SK-N-MC (cell line): ENCODE measurements at regions not wholly inside any gene's neighbourhood (a gene's known extent, or its start where the extent isn't known, plus 50 kb on each side); places are given as distances from the start of the nearest gene placed in this dataset.

Experiments used
- EZH2 ChIP-seq: fragments of 200-600 bp; sonication (generic); IDR thresholded peaks from one replicate; pipeline ENCODE4 v1.6.1; 2017; ENCODE audit warnings: antibody characterized with exemption
- FOXP2 ChIP-seq: optimal IDR thresholded peaks from 2 replicates; pipeline ENCODE3; 2011; ENCODE audit warnings: mild to moderate bottlenecking, moderate library complexity; ENCODE audit not compliant: insufficient read depth; ENCODE audit errors: extremely low read length, control extremely low read depth
- POLR2AphosphoS5 ChIP-seq: IDR thresholded peaks from 2 replicates; pipeline ENCODE4 v1.6.1; 2012; ENCODE audit warnings: mild to moderate bottlenecking, low read depth, low read length, borderline replicate concordance

DNA sequence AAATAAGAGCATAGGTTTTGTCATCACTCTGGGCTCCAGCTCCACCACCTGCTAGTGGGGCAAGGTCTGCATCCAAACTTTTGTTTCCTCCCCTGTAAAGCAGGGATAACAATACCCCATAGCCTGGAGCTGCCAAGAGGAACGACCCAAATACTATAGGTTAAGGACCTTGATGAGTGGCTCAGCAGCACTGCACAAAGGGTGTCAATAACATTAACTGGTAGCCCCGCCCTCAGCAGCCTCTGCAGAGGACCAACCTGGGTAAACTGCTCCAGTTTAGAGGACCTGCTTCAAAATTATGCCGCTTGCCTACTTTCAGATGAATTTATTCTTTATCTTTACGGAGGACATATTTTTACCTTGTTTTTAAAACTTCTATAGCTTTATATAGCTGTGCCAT is 65.8 kb upstream of the RIOK3 start:
- TF ChIP-seq EZH2, result no peak
- TF ChIP-seq POLR2AphosphoS5, result no peak
- no peak for TF ChIP-seq FOXP2
